Esophagus squamous epithelium (tissue), 5 donors: ENCODE measurements at regions not wholly inside any gene's neighbourhood (a gene's known extent, or its start where the extent isn't known, plus 50 kb on each side); places are given as distances from the start of the nearest gene placed in this dataset.
"Not testable (repeated sequence)": the region's sequence is repeated elsewhere in the genome, so short reads cannot be mapped to it uniquely, and the experiment has no call there.

ENCODE experiments used
- DNase-seq: peaks from one replicate; lab custom pipeline; 2025; lab: John Stamatoyannopoulos, UW
- H3K27ac ChIP-seq, 4 donors: fragments of 200-600 bp; sonication (generic); one replicate each; pipeline ENCODE4 v1.5.1; 2016 to 2019; ENCODE audit warnings: mild to moderate bottlenecking in 1 of 4
- H3K27me3 ChIP-seq, 4 donors: fragments of 200-600 bp; sonication (generic); 1 replicate in 3 of 4; 2 replicates in 1 of 4; pipeline versions ENCODE4 v1.5.1 to v1.6.0; 2017 to 2021; ENCODE audit warnings: antibody characterized with exemption in 1 of 4
- H3K36me3 ChIP-seq, 3 donors: fragments of 200-600 bp; sonication (generic); one replicate each; pipeline ENCODE4 v1.5.1; 2016 to 2019
- H3K4me1 ChIP-seq, 3 donors: fragments of 200-600 bp; sonication (generic); one replicate each; pipeline ENCODE4 v1.5.1; 2017 to 2019
- H3K4me3 ChIP-seq, 4 donors: fragments of 200-600 bp; sonication (generic); 1 replicate in 3 of 4; 2 replicates in 1 of 4; pipeline ENCODE4 v1.5.1; 2016 to 2019; ENCODE audit warnings: mild to moderate bottlenecking in 2 of 4, moderate library complexity in 1 of 4
- H3K9me3 ChIP-seq, 3 donors: fragments of 200-600 bp; sonication (generic); one replicate each; pipeline ENCODE4 v1.5.1; 2016 to 2019
- POLR2A ChIP-seq, 4 donors: fragments of 450-650 bp; IDR thresholded peaks; one replicate each; pipeline ENCODE4 v1.6.1; 2017; ENCODE audit warnings: antibody characterized with exemption in 4 of 4, mild to moderate bottlenecking in 4 of 4, moderate library complexity in 3 of 4
- WGBS, 2 donors: methylation state at CpG; one replicate each; pipeline ENCODE4 v1.1.5; 2018; 5-methylcytosine and 5-hydroxymethylcytosine counted together
- intact Hi-C: fragments of 100-400 bp; cut with DNase I; formaldehyde crosslinking; loops from one replicate; pipeline ENCODE4 v1.15.0; 2022
- TF ChIP-seq, protein P1 (sequence below), 6 experiments: fragments of 450-650 bp in 4 of 6; fragments of 200-600 bp in 2 of 6; sonication (generic) in 2 of 6; IDR thresholded peaks; one replicate each; pipeline ENCODE4 v1.5.1; 2016 to 2019; ENCODE audit warnings: antibody characterized with exemption in 6 of 6, mild to moderate bottlenecking in 4 of 6, moderate library complexity in 4 of 6
- donor health status: DM: yes; HTN: yes; CAD: no.

DNA sequence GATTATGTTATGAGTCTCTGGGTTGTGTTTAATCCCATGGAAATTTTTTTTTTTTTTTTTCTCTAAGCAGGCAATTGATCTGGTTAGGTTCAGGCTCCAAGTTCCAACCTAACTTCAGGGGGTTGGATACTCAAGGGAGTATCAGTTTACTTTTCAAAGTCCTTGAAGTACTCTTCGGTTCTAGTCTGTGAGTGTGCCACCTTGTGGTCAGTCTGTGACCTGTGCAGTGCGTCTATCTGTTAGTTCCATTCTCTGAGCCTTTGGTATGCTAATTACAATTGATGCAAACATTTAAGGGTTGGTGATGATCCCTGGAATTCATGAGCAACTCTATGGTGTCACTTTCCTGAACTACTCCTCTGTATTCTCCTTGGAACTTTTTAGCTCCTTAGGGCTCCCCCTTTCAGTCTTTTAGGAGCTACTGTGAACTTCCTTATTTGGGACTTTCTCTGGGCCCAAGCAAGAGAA lies 342.0 kb downstream of the SOX4 start:
- H3K4me3 ChIP-seq: no peak overlapping the region
- no peak for TF ChIP-seq POLR2A (IDR thresholded peaks at IDR 0.05)
- TF ChIP-seq, protein P1, sequence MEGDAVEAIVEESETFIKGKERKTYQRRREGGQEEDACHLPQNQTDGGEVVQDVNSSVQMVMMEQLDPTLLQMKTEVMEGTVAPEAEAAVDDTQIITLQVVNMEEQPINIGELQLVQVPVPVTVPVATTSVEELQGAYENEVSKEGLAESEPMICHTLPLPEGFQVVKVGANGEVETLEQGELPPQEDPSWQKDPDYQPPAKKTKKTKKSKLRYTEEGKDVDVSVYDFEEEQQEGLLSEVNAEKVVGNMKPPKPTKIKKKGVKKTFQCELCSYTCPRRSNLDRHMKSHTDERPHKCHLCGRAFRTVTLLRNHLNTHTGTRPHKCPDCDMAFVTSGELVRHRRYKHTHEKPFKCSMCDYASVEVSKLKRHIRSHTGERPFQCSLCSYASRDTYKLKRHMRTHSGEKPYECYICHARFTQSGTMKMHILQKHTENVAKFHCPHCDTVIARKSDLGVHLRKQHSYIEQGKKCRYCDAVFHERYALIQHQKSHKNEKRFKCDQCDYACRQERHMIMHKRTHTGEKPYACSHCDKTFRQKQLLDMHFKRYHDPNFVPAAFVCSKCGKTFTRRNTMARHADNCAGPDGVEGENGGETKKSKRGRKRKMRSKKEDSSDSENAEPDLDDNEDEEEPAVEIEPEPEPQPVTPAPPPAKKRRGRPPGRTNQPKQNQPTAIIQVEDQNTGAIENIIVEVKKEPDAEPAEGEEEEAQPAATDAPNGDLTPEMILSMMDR (IDR thresholded peaks at IDR 0.05): peak in 5 of 6 experiments; percentile 11 to 71 (median 50)
- no peaks in the 10 kb centered on the region for H3K27me3 ChIP-seq
- H3K27ac ChIP-seq: no peak overlapping the region
- no peaks in the 10 kb centered on the region for H3K9me3 ChIP-seq
- WGBS, 2 donors: 43 to 56% methylated on average over 2 of the region's 2 CpGs
- DNase-seq: no peak
- intact Hi-C loops: no loop called here
- no peaks in the 10 kb centered on the region for H3K36me3 ChIP-seq
- no peaks in the 10 kb centered on the region for H3K4me1 ChIP-seq

DNA sequence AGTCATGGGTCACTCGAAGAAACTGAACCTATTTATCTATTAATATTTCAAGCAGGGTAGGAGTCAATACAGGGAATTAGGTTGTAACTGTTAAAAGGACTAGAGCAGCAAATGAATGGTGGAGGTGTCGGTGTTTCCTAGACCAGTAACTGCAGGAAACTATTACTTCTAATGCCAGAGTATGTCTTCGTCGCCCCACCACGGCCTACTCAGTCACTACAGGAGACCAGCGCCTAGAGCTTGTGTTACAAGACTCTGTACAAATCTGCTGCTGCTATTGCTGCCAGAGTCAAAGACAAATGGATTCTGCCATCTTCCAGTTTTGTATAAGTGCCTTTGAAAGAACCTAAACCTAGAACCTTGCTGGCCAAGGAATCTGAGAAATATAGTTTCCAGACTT lies 343.9 kb downstream of the SOX4 start:
- Histone ChIP-seq H3K4me1 (peaks cover 0 to 5% (median 0%) of the 10 kb centered on the region in 3 donors), H3K9me3 (no peaks in the 10 kb centered on the region), H3K36me3 (no peaks in the 10 kb centered on the region), H3K27ac (no peak overlapping the region), H3K4me3 (no peak overlapping the region), H3K27me3 (no peaks in the 10 kb centered on the region)
- TF ChIP-seq, protein P1 (IDR thresholded peaks at IDR 0.05): no peak
- TF ChIP-seq POLR2A (IDR thresholded peaks at IDR 0.05): no peak
- no peak for DNase-seq
- intact Hi-C loops: no loop called here
- WGBS, 2 donors: 90 to 91% methylated on average over 6 of the region's 6 CpGs

DNA sequence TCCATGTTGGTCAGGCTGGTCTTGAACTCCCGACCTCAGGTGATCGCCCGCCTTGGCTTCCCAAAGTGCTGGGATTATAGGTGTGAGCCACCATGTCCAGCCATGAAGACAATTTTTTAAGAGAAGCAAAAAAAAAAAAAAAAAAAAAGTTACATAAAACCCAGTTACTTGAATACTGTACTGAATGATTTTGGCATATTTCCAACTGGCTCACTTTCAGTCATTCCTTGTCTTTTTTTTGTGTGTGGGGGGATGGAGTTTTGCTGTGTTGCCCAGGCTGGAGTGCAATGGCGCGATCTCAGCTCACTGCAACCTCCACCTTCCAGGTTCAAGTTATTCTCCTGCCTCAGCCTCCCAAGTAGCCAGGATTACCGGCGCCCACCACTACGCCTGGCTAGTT lies 345.5 kb downstream of the SOX4 start:
- H3K36me3 ChIP-seq, intact Hi-C loops, H3K27me3 ChIP-seq, H3K9me3 ChIP-seq, H3K27ac ChIP-seq, DNase-seq, H3K4me3 ChIP-seq: not testable (repeated sequence)
- H3K4me1 ChIP-seq: peaks cover 0 to 13% (median 0%) of the 10 kb centered on the region in 3 donors
- 91 to 99% methylated on average over 6 to 8 of the region's 8 CpGs for WGBS, 2 donors

DNA sequence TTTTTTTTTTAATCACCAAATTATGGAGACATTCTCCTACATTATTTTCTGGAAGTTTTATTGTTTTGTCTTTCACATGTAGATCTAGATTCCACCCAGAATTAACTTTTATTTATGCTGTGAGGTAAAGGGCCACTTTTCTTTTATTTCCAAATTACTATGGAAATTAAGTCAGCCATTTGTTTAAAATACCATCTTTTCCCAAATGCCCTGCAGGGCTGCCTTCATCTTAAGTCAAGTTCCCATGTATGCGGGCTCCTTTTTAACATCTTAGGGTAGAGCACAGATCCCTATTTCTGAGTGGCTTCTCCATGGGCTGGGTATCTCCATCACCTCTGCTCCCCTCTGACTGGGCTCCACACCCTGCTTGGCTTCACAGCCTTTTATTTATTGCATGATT lies 348.4 kb downstream of the SOX4 start:
- no peaks in the 10 kb centered on the region for H3K36me3 ChIP-seq
- 80 to 88% methylated on average over 1 of the region's 1 CpG for WGBS, 2 donors
- intact Hi-C loops: no loop called here
- no peak overlapping the region for H3K4me3 ChIP-seq
- no peak for DNase-seq
- H3K4me1 ChIP-seq: peaks cover 0 to 13% (median 0%) of the 10 kb centered on the region in 3 donors
- H3K9me3 ChIP-seq: no peaks in the 10 kb centered on the region
- no peaks in the 10 kb centered on the region for H3K27me3 ChIP-seq
- peak overlapping the region in 1 of 4 donors; percentile 1 for H3K27ac ChIP-seq
- TF ChIP-seq, protein P1 (IDR thresholded peaks at IDR 0.05): no peak
- no peak for TF ChIP-seq POLR2A (IDR thresholded peaks at IDR 0.05)

DNA sequence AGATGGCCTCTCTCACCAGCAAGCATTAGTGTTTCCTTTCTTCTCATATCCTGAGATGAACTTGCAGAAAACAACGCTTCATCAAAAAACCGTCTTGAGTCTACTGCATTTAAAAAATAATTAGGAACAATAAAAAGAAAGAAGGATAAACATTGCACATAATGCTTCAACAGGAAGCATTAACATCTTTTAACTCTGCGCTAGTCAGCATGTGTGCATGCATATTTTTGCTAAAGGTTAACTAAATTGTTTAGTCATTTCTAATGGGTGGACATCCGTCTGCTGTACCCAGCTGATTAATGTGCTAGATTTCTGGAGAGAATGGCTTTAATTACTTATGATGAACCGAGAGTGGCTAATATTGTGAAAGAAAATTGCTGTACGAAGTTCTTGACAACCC lies 349.3 kb downstream of the SOX4 start:
- DNase-seq: no peak
- 48 to 53% methylated on average over 6 of the region's 6 CpGs for WGBS, 2 donors
- Histone ChIP-seq H3K27me3 (no peaks in the 10 kb centered on the region), H3K4me1 (peaks cover 0 to 16% (median 0%) of the 10 kb centered on the region in 3 donors), H3K9me3 (no peaks in the 10 kb centered on the region), H3K27ac (peak overlapping the region in 1 of 4 donors; percentile 1), H3K4me3 (no peak overlapping the region), H3K36me3 (no peaks in the 10 kb centered on the region)
- intact Hi-C loops: no loop called here
- TF ChIP-seq POLR2A (IDR thresholded peaks at IDR 0.05): no peak
- TF ChIP-seq, protein P1 (IDR thresholded peaks at IDR 0.05): no peak

DNA sequence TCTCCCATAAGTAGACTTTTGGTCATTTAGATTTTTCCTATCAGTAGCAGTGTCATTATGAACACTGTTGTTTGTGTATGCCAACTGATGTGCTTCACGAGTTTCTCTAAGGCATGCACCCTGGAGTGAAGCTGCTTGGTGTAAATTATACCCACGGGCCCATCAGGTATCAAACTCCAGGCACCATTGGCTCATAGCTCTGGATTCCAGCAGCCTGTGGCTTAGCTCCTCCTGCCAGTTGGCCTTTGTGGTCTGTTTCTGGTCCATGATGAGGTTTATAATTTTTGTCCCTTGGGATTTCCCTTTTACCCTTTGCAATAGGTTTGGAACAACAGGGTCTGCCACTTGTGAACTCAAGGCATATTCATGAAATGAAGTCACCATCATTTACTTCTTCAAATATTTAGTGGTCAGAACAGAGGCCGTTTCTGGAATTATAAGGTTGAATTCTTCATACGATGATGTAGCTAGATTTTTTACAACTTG lies 350.5 kb downstream of the PRL start:
- WGBS, 2 donors: 62 to 71% methylated on average over 4 of the region's 4 CpGs
- Histone ChIP-seq H3K27ac (no peak overlapping the region), H3K36me3 (no peaks in the 10 kb centered on the region), H3K9me3 (no peaks in the 10 kb centered on the region), H3K4me3 (no peak overlapping the region), H3K4me1 (peaks cover 0 to 17% (median 0%) of the 10 kb centered on the region in 3 donors), H3K27me3 (no peaks in the 10 kb centered on the region)
- intact Hi-C loops: no loop called here
- TF ChIP-seq POLR2A (IDR thresholded peaks at IDR 0.05): no peak
- TF ChIP-seq, protein P1 (IDR thresholded peaks at IDR 0.05): no peak
- DNase-seq: no peak

DNA sequence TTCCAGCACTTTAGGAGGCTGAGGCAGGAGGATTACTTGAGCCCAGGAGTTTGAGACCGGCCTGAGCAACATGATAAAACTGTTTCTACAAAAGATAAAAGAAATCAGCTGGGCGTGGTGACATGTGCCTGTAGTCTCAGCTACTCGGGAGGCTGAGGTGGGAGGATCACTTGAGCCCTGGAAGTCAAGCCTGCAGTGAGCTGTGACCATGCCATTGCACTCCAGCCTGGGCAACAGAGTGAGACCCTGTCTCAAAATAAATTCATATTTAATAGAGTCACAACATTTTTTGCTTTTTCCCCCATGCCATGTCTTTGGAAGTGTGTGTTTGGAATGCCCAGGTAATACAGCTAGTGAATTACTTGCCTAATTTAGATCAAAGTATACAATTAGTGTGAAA lies 349.6 kb downstream of the PRL start:
- DNase-seq, H3K27ac ChIP-seq, intact Hi-C loops: not testable (repeated sequence)

More for the DNA sequence above, 349.6 kb downstream of the PRL start:
- not testable (repeated sequence) for H3K4me3 ChIP-seq, H3K9me3 ChIP-seq, H3K27me3 ChIP-seq, H3K36me3 ChIP-seq
- 79 to 92% methylated on average over 3 of the region's 3 CpGs for WGBS, 2 donors
- H3K4me1 ChIP-seq: peaks cover 0 to 14% (median 0%) of the 10 kb centered on the region in 3 donors
